H1 (cell line): ENCODE measurements at regions not wholly inside any gene's neighbourhood (a gene's known extent, or its start where the extent isn't known, plus 50 kb on each side); places are given as distances from the start of the nearest gene placed in this dataset.
"Not testable (repeated sequence)": the region's sequence is repeated elsewhere in the genome, so short reads cannot be mapped to it uniquely, and the experiment has no call there.

ENCODE experiments used
- CTCF ChIA-PET: fragments of 300-600 bp; sonication (Branson Sonifier 250); formaldehyde crosslinking; loops from one replicate; lab custom pipeline; 2021; ENCODE audit not compliant: partially characterized antibody; lab: Charles Lee
- POLR2A ChIA-PET: fragments of 300-600 bp; sonication (Branson Sonifier 250); formaldehyde crosslinking; loops from one replicate; lab custom pipeline; 2021; ENCODE audit warnings: inconsistent platforms; ENCODE audit not compliant: partially characterized antibody; lab: Charles Lee
- DNase-seq, 2 experiments: peaks; one replicate each; pipeline versions ENCODE4 v3.0.0 to v3.0.0-alpha.2; 2010 to 2022; ENCODE audit warnings: low spot score in 2 of 2, low read depth in 1 of 2, mixed read lengths in 1 of 2
- FAIRE-seq: peaks from 2 replicates; lab custom pipeline; 2011; peaks lifted over from hg19 to GRCh38; lab: Jason Lieb, UNC
- H2AFZ ChIP-seq: 2 replicates; pipeline ENCODE4 v1.8.1; 2012; ENCODE audit warnings: low read length, inconsistent platforms
- H2AK5ac ChIP-seq: 2 replicates; pipeline ENCODE4 v1.6.1; 2013; ENCODE audit warnings: low read depth, low read length
- H2BK120ac ChIP-seq: replicated peaks from 2 replicates; pipeline ENCODE3; 2013; ENCODE audit warnings: low read depth, low read length, inconsistent platforms
- H2BK12ac ChIP-seq: 2 replicates; pipeline ENCODE4 v1.6.1; 2013; ENCODE audit warnings: low read depth, low read length
- H2BK15ac ChIP-seq: 2 replicates; pipeline ENCODE4 v1.6.1; 2013; ENCODE audit warnings: low read length
- H2BK20ac ChIP-seq: 2 replicates; pipeline ENCODE4 v1.6.1; 2013; ENCODE audit warnings: low read length
- H2BK5ac ChIP-seq: 2 replicates; pipeline ENCODE4 v1.6.1; 2013; ENCODE audit warnings: low read depth, low read length
- H3K14ac ChIP-seq: 2 replicates; pipeline ENCODE4 v1.6.1; 2013; ENCODE audit warnings: inconsistent platforms; ENCODE audit not compliant: insufficient read length
- H3K18ac ChIP-seq: 2 replicates; pipeline ENCODE4 v1.6.1; 2013; ENCODE audit warnings: low read length; ENCODE audit errors: extremely low read depth
- H3K23ac ChIP-seq: 2 replicates; pipeline ENCODE4 v1.6.1; 2013; ENCODE audit warnings: inconsistent platforms; ENCODE audit not compliant: insufficient read length
- H3K23me2 ChIP-seq: 2 replicates; pipeline ENCODE4 v1.6.1; 2013; ENCODE audit warnings: low read depth, low read length
- H3K27ac ChIP-seq: 2 replicates; pipeline ENCODE4 v1.6.1; 2011; ENCODE audit warnings: low read depth, low read length, inconsistent platforms
- H3K27me3 ChIP-seq, 4 experiments: replicated peaks in 1 of 4; 1 replicate in 1 of 4; 2 replicates in 3 of 4; pipeline versions ENCODE4 v1.6.1 to v1.8.1; 2011 to 2013; ENCODE audit warnings: low read length in 3 of 4, mild to moderate bottlenecking in 3 of 4, inconsistent platforms in 2 of 4, mixed read lengths in 2 of 4, moderate library complexity in 1 of 4; ENCODE audit not compliant: control insufficient read depth in 3 of 4, insufficient read depth in 3 of 4; ENCODE audit errors: extremely low read depth in 1 of 4
- H3K36me3 ChIP-seq, 4 experiments: 2 replicates each; pipeline versions ENCODE4 v1.6.1 to v1.8.1; 2011 to 2013; ENCODE audit warnings: mild to moderate bottlenecking in 4 of 4, low read length in 3 of 4, moderate library complexity in 2 of 4, control low read depth in 1 of 4, inconsistent platforms in 1 of 4; ENCODE audit not compliant: insufficient read depth in 4 of 4, control insufficient read depth in 2 of 4
- H3K4ac ChIP-seq: replicated peaks from 2 replicates; pipeline ENCODE3; 2013; ENCODE audit warnings: low read length, low read depth, mixed read lengths, inconsistent platforms; ENCODE audit not compliant: insufficient read length
- H3K4me1 ChIP-seq, 4 experiments: replicated peaks in 1 of 4; 1 replicate in 1 of 4; 2 replicates in 3 of 4; pipeline versions ENCODE4 v1.6.1 to v1.8.1; 2011 to 2013; ENCODE audit warnings: low read length in 3 of 4, inconsistent platforms in 2 of 4, mixed read lengths in 1 of 4; ENCODE audit not compliant: insufficient read depth in 4 of 4, control insufficient read depth in 3 of 4
- H3K4me2 ChIP-seq, 2 experiments: 2 replicates each; pipeline versions ENCODE4 v1.6.1 to v1.8.1; 2011 to 2013; ENCODE audit warnings: low read depth in 2 of 2, low read length in 2 of 2, control low read depth in 1 of 2, inconsistent platforms in 1 of 2, mild to moderate bottlenecking in 1 of 2; ENCODE audit not compliant: insufficient read depth in 1 of 2
- H3K4me3 ChIP-seq, 4 experiments: fragments of 200-600, 300-600 bp in 1 of 4; sonication (generic), shearing (Covaris generic), sonication (Bioruptor Twin) in 1 of 4; 2 replicates each; pipeline versions ENCODE4 v1.5.1 to v1.8.1; 2011 to 2016; ENCODE audit warnings: low read length in 4 of 4, low read depth in 3 of 4, control low read depth in 2 of 4, inconsistent platforms in 2 of 4, mild to moderate bottlenecking in 2 of 4, mixed read lengths in 1 of 4, moderate library complexity in 1 of 4; ENCODE audit not compliant: insufficient read depth in 2 of 4; ENCODE audit errors: extremely low read depth in 1 of 4
- H3K56ac ChIP-seq: replicated peaks from 2 replicates; pipeline ENCODE3; 2013; ENCODE audit warnings: low read depth, mild to moderate bottlenecking, mixed read lengths, low read length, inconsistent platforms; ENCODE audit not compliant: insufficient read length
- H3K79me1 ChIP-seq: 2 replicates; pipeline ENCODE4 v1.6.1; 2013; ENCODE audit warnings: low read depth, low read length, control low read depth
- H3K79me2 ChIP-seq, 2 experiments: 2 replicates each; pipeline versions ENCODE4 v1.6.1 to v1.8.1; 2012 to 2013; ENCODE audit warnings: low read length in 2 of 2, mild to moderate bottlenecking in 2 of 2, inconsistent platforms in 1 of 2; ENCODE audit not compliant: insufficient read depth in 2 of 2, control insufficient read depth in 1 of 2
- H3K9ac ChIP-seq, 4 experiments: replicated peaks in 1 of 4; 1 replicate in 1 of 4; 2 replicates in 3 of 4; pipeline versions ENCODE4 v1.6.1 to v1.8.1; 2011 to 2013; ENCODE audit warnings: low read depth in 3 of 4, low read length in 3 of 4, control low read depth in 2 of 4, mild to moderate bottlenecking in 2 of 4, moderate library complexity in 2 of 4, inconsistent platforms in 1 of 4; ENCODE audit errors: extremely low read depth in 1 of 4
- H3K9me3 ChIP-seq, 2 experiments: 2 replicates each; pipeline versions ENCODE4 v1.6.1 to v1.8.1; 2012 to 2013; ENCODE audit warnings: mild to moderate bottlenecking in 2 of 2, moderate library complexity in 2 of 2, control low read depth in 1 of 2, inconsistent platforms in 1 of 2, low read depth in 1 of 2, low read length in 1 of 2, mixed read lengths in 1 of 2; ENCODE audit not compliant: insufficient read depth in 2 of 2
- H4K20me1 ChIP-seq, 2 experiments: replicated peaks in 1 of 2; 2 replicates each; pipeline versions ENCODE3 to v1.8.1; 2011 to 2013; ENCODE audit warnings: inconsistent platforms in 2 of 2, low read length in 2 of 2, mild to moderate bottlenecking in 1 of 2; ENCODE audit not compliant: insufficient read depth in 2 of 2, control insufficient read depth in 1 of 2
- H4K5ac ChIP-seq: 2 replicates; pipeline ENCODE4 v1.6.1; 2013; ENCODE audit warnings: low read length, low read depth, mixed read lengths, inconsistent platforms; ENCODE audit not compliant: insufficient read length
- H4K8ac ChIP-seq: 2 replicates; pipeline ENCODE4 v1.8.0; 2013; ENCODE audit warnings: mild to moderate bottlenecking, moderate library complexity, low read length, inconsistent platforms; ENCODE audit not compliant: insufficient read depth; ENCODE audit errors: extremely low read depth
- H4K91ac ChIP-seq: replicated peaks from 2 replicates; pipeline ENCODE3; 2013; ENCODE audit warnings: low read length, mixed read lengths, inconsistent platforms; ENCODE audit not compliant: insufficient read length
- WGBS, 2 experiments: shearing (Covaris generic) in 1 of 2; methylation state at CpG; one replicate each; pipeline versions ENCODE4 v1.1.6 to v1.1.7; 2013 to 2015; ENCODE audit warnings: low lambda C conversion rate in 2 of 2, mixed read lengths in 2 of 2, inconsistent platforms in 1 of 2, low coverage in 1 of 2, missing lambda C conversion rate in 1 of 2; ENCODE audit not compliant: insufficient replicate concordance in 2 of 2, insufficient coverage in 1 of 2, insufficient read length in 1 of 2; ENCODE audit errors: extremely low coverage in 1 of 2, missing lambda C conversion rate in 1 of 2; 5-methylcytosine and 5-hydroxymethylcytosine counted together

DNA sequence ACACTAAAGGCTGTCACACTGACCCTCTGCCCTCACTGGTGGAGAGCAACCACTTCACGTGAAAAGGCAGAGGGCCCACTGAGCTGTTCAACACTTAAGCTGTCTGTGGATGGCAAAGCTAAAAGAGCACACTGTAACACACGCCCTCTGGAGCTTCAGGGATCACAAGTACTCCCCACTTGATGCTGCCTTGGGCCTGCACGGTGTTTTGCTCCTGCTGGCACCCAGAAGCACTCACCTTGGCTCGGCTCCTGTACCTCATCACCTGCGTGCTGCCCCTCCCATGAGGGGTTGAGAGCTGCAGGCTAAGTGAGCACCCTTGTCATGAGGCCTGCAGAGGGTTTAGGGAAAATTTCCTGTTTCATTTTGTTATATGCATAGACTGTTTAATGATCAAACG lies 96.0 kb downstream of the PROP1 start:
- H4K5ac ChIP-seq, H2BK20ac ChIP-seq, H3K4me1 ChIP-seq, H3K23me2 ChIP-seq, H3K14ac ChIP-seq, H3K56ac ChIP-seq, H2BK120ac ChIP-seq, H4K8ac ChIP-seq, H3K79me2 ChIP-seq, POLR2A ChIA-PET, H3K23ac ChIP-seq, H3K79me1 ChIP-seq, FAIRE-seq, H2AFZ ChIP-seq, H2BK15ac ChIP-seq, H2BK12ac ChIP-seq, H4K20me1 ChIP-seq, DNase-seq, H4K91ac ChIP-seq, H3K9ac ChIP-seq, H2BK5ac ChIP-seq, H3K9me3 ChIP-seq, H3K4me2 ChIP-seq, H3K27ac ChIP-seq, H3K4me3 ChIP-seq, H3K18ac ChIP-seq, CTCF ChIA-PET, H3K36me3 ChIP-seq, H3K27me3 ChIP-seq, H2AK5ac ChIP-seq, H3K4ac ChIP-seq: not testable (repeated sequence)
- WGBS, 2 experiments, result 88% methylated on average over 3 of the region's 6 CpGs; no CpG with 5 or more reads in 1 of the 2 experiments

DNA sequence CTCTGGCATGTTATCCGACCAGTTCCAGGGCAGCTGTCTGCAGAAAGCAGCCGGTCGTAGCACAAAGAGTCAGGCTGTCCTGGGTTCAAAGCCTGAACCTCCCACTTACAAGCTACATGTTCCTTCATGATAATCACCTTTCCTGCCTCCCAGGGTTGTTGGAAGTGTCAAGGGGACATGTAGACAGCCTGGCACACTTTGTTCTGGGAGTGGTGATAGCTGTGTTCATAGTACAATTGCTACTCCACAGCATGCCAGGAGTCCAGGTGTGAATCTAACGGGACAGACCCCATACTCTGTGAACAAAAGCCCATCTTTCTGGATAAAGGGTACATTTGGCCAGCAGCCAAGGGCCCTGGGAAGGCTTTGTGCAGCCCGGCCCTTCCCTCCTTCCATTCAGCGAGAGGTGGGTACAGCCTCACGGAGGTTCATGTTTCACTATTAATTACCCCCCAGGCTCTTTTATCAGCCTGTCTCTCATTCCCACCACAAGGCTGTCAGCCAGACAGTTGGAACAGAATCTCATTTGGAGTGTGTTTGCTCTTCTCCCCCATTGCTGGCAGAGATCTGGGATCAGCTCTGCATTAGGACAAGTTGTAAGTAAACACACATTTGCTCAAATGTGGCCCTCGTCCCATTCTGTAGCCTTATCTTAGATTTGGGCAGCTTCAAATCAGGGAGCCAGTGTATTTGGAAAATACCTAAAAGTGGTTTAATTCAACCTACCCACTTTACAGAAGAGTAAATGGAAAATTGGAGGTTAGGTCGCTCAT lies 101.2 kb downstream of the PROP1 start:
- H3K14ac ChIP-seq, result not testable (repeated sequence)

More for the DNA sequence above, 101.2 kb downstream of the PROP1 start:
- WGBS, 2 experiments, result 68% methylated on average over 2 of the region's 9 CpGs; no CpG with 5 or more reads in 1 of the 2 experiments
- H3K4ac ChIP-seq, H3K79me1 ChIP-seq, H3K23me2 ChIP-seq, H3K4me3 ChIP-seq, H2BK12ac ChIP-seq, H2BK5ac ChIP-seq, H3K36me3 ChIP-seq, H2BK120ac ChIP-seq, H4K8ac ChIP-seq, CTCF ChIA-PET, H3K27me3 ChIP-seq, H4K91ac ChIP-seq, H3K4me1 ChIP-seq, H3K9me3 ChIP-seq, H3K23ac ChIP-seq, H2BK20ac ChIP-seq, H2AFZ ChIP-seq, H2BK15ac ChIP-seq, H3K4me2 ChIP-seq, H3K27ac ChIP-seq, H3K18ac ChIP-seq, H3K56ac ChIP-seq, DNase-seq, H3K79me2 ChIP-seq, POLR2A ChIA-PET, H2AK5ac ChIP-seq, H4K20me1 ChIP-seq, H4K5ac ChIP-seq, H3K9ac ChIP-seq, FAIRE-seq: not testable (repeated sequence)
